HCT116 (cell line): ENCODE measurements at regions not wholly inside any gene's neighbourhood (a gene's known extent, or its start where the extent isn't known, plus 50 kb on each side); places are given as distances from the start of the nearest gene placed in this dataset.
A peak's percentile ranks its signal among the peaks of the same experiment; 100 is the strongest.

Source experiments
- ATAC-seq: fragments of 200-7000 bp; cut with Tn5 transposase; 2 replicates; pipeline ENCODE4 v1.9.1; 2020; ENCODE audit warnings: mild to moderate bottlenecking, moderate library complexity
- BruUV-seq: library from RNA; stranded (reverse); fragments of 400-500 nt; replicated peaks from 2 replicates; lab custom pipeline; 2021; lab: Mats Ljungman, UMichigan
- CTCF ChIA-PET: fragments of 300-600 bp; sonication (Branson Sonifier 250); formaldehyde crosslinking; loops from one replicate; lab custom pipeline; 2021; ENCODE audit warnings: antibody characterized with exemption; lab: Charles Lee
- POLR2A ChIA-PET: fragments of 300-600, 350-600 bp; sonication (Branson Sonifier 250); formaldehyde crosslinking; loops from one replicate; lab custom pipeline; 2021; ENCODE audit warnings: antibody characterized with exemption; lab: Charles Lee
- RAD21 ChIA-PET, 2 experiments: fragments of 300-600 bp; sonication (Branson Sonifier 250); formaldehyde crosslinking; loops; one replicate each; lab custom pipeline; 2023; ENCODE audit warnings: low total read pairs in 2 of 2; ENCODE audit not compliant: uncharacterized antibody in 2 of 2, unreplicated experiment in 2 of 2, low non-redundant PET in 1 of 2; lab: Charles Lee
- DNase-seq: peaks from one replicate; pipeline ENCODE4 v3.0.0-alpha.2; 2010; ENCODE audit warnings: low read depth, low spot score
- H2AFZ ChIP-seq: fragments of 200-600 bp; shearing (Covaris generic), sonication (generic); 2 replicates; pipeline ENCODE4 v1.6.1; 2017; ENCODE audit warnings: low read depth, mixed run types, mixed read lengths, antibody characterized with exemption, low read length; ENCODE audit not compliant: poor library complexity, severe bottlenecking
- H3K27ac ChIP-seq: 2 replicates; pipeline ENCODE4 v1.5.1; 2012; ENCODE audit warnings: low read depth, low read length
- H3K27me3 ChIP-seq: fragments of 200-600 bp; sonication (generic); 2 replicates; pipeline ENCODE4 v1.6.1; 2016; ENCODE audit warnings: mixed run types, low read length, mixed read lengths; ENCODE audit not compliant: insufficient read depth
- H3K36me3 ChIP-seq, 2 experiments: fragments of 200-500 bp in 1 of 2; fragments of 200-600 bp in 1 of 2; sonication (Bioruptor generic) in 1 of 2; sonication (generic) in 1 of 2; 2 replicates each; pipeline versions ENCODE4 v1.5.1 to v1.6.1; 2014 to 2016; ENCODE audit warnings: low read length in 2 of 2, inconsistent platforms in 1 of 2, mixed read lengths in 1 of 2, mixed run types in 1 of 2; ENCODE audit not compliant: insufficient read depth in 2 of 2, control insufficient read depth in 1 of 2
- H3K4me1 ChIP-seq, 2 experiments: fragments of 200-600 bp in 1 of 2; sonication (generic) in 1 of 2; 2 replicates each; pipeline versions ENCODE4 v1.5.1 to v1.6.1; 2012 to 2017; ENCODE audit warnings: low read length in 2 of 2, inconsistent platforms in 1 of 2, mild to moderate bottlenecking in 1 of 2, mixed read lengths in 1 of 2, mixed run types in 1 of 2, moderate library complexity in 1 of 2; ENCODE audit not compliant: insufficient read depth in 2 of 2, control insufficient read depth in 1 of 2
- H3K4me2 ChIP-seq: fragments of 200-600 bp; sonication (generic); 2 replicates; pipeline ENCODE4 v1.6.1; 2017; ENCODE audit warnings: mixed run types, low read length, mixed read lengths
- H3K4me3 ChIP-seq, 2 experiments: fragments of 200-600 bp in 1 of 2; sonication (generic) in 1 of 2; replicated peaks in 1 of 2; 2 replicates each; pipeline ENCODE4 v1.5.1; 2011 to 2016; ENCODE audit warnings: low read length in 2 of 2, control low read depth in 1 of 2, low read depth in 1 of 2, mild to moderate bottlenecking in 1 of 2, mixed read lengths in 1 of 2, mixed run types in 1 of 2
- H3K79me2 ChIP-seq: fragments of 200-600 bp; sonication (generic); 2 replicates; pipeline ENCODE4 v1.6.1; 2017; ENCODE audit warnings: mild to moderate bottlenecking, mixed run types, low read length, moderate library complexity, mixed read lengths; ENCODE audit not compliant: insufficient read depth
- H3K9ac ChIP-seq: fragments of 200-600 bp; sonication (generic); 2 replicates; pipeline ENCODE4 v1.6.1; 2016; ENCODE audit warnings: low read length, mixed read lengths
- H3K9me2 ChIP-seq: fragments of 200-600 bp; sonication (generic), shearing (Covaris generic); 2 replicates; pipeline ENCODE4 v1.6.1; 2017; ENCODE audit warnings: mixed run types, mild to moderate bottlenecking, moderate library complexity; ENCODE audit not compliant: insufficient read depth
- H3K9me3 ChIP-seq, 2 experiments: fragments of 200-500 bp in 1 of 2; fragments of 200-600 bp in 1 of 2; sonication (Bioruptor generic) in 1 of 2; sonication (generic) in 1 of 2; 2 replicates each; pipeline ENCODE4 v1.6.1; 2014 to 2017; ENCODE audit warnings: low read length in 2 of 2, mixed read lengths in 2 of 2, inconsistent platforms in 1 of 2, low read depth in 1 of 2, mild to moderate bottlenecking in 1 of 2, mixed run types in 1 of 2, moderate library complexity in 1 of 2; ENCODE audit not compliant: control insufficient read depth in 1 of 2, insufficient read depth in 1 of 2
- H4K20me1 ChIP-seq: fragments of 200-600 bp; sonication (generic), shearing (Covaris generic); 2 replicates; pipeline ENCODE4 v1.6.1; 2017; ENCODE audit warnings: mixed run types, mild to moderate bottlenecking, moderate library complexity; ENCODE audit not compliant: insufficient read depth
- CBX3 ChIP-seq: IDR thresholded peaks from 2 replicates; pipeline ENCODE4 v1.6.1; 2012; ENCODE audit warnings: low read depth
- ELF1 ChIP-seq: IDR thresholded peaks from 2 replicates; pipeline ENCODE4 v1.6.1; 2012; ENCODE audit warnings: low read depth, borderline replicate concordance
- EZH2 ChIP-seq: fragments of 200-600 bp; sonication (generic); IDR thresholded peaks from 2 replicates; pipeline ENCODE4 v1.6.1; 2017; ENCODE audit warnings: antibody characterized with exemption, mixed run types
- EZH2phosphoT487 ChIP-seq: fragments of 200-600 bp; IDR thresholded peaks from 2 replicates; pipeline ENCODE4 v1.6.1; 2018; ENCODE audit warnings: antibody characterized with exemption, borderline replicate concordance
- FOSL1 ChIP-seq: IDR thresholded peaks from 2 replicates; pipeline ENCODE4 v1.6.1; 2012; ENCODE audit warnings: low read depth
- POLR2A ChIP-seq: IDR thresholded peaks from 2 replicates; pipeline ENCODE4 v1.7.0; 2011; ENCODE audit warnings: borderline replicate concordance; ENCODE audit not compliant: insufficient read depth, insufficient read length; ENCODE audit errors: extremely low read depth
- POLR2AphosphoS5 ChIP-seq: IDR thresholded peaks from 2 replicates; pipeline ENCODE4 v1.6.1; 2011; ENCODE audit warnings: mild to moderate bottlenecking, low read depth, low read length, moderate library complexity
- SIN3A ChIP-seq: IDR thresholded peaks from 2 replicates; pipeline ENCODE4 v1.6.1; 2012; ENCODE audit warnings: low read depth
- SRF ChIP-seq: IDR thresholded peaks from 2 replicates; pipeline ENCODE4 v1.6.1; 2012; ENCODE audit warnings: low read depth
- YY1 ChIP-seq: IDR thresholded peaks from 2 replicates; pipeline ENCODE4 v1.6.1; 2011; ENCODE audit warnings: low read length, low read depth, moderate library complexity, mild to moderate bottlenecking; ENCODE audit not compliant: insufficient replicate concordance; ENCODE audit errors: extremely low read depth
- ZFX ChIP-seq: fragments of 450-650 bp; IDR thresholded peaks from 2 replicates; pipeline ENCODE4 v1.6.1; 2017
- ZNF274 ChIP-seq: fragments of 200-500 bp; sonication (Bioruptor generic); IDR thresholded peaks from 2 replicates; pipeline ENCODE4 v1.6.1; 2014; ENCODE audit warnings: mild to moderate bottlenecking, low read depth, low read length, inconsistent platforms
- intact Hi-C: fragments of 100-400 bp; cut with micrococcal nuclease; formaldehyde crosslinking; loops from 2 replicates; pipeline ENCODE4 v1.10.0; 2022
- TF ChIP-seq, protein P1 (sequence below): IDR thresholded peaks from 2 replicates; pipeline ENCODE4 v1.6.1; 2011; ENCODE audit warnings: mild to moderate bottlenecking, low read length, moderate library complexity; ENCODE audit not compliant: insufficient replicate concordance; ENCODE audit errors: extremely low read depth

DNA sequence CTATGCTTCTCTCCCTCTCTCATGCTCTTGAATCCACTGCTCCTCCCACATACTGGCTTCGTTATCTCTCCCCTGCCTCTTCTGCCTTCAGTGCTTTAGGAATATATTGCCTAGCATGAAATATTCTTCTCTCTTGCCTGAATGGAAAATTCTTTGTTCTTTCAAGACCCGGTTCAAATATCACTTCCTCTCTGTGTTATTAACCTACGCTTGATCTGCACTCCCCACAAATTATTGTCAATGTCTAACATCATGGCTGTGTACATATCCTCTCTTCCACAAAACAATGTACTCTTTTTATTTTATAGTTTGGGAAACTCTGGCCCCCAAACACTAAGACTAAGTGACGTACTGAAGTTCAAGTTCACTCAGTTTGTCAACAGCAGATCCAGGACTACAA is 211.0 kb downstream of the SEC61B start:
- H3K9me3 ChIP-seq, result no peaks in the 10 kb centered on the region
- H3K27ac ChIP-seq, result peak overlapping the region; percentile 41; the same call in 1 of the 2 replicates
- peak; percentile 35 for ATAC-seq
- POLR2A ChIA-PET, result no interaction called here
- CTCF ChIA-PET, result no interaction called here
- RAD21 ChIA-PET, result no interaction called here
- peak overlapping the region; percentile 19 for H2AFZ ChIP-seq
- intact Hi-C loops, result loop anchor here (10.0 kb wide), 1 partner anchor 352 kb away; no protein-coding TSS in a partner anchor
- peaks cover 19 to 24% of the 10 kb centered on the region in 2 experiments for H3K4me1 ChIP-seq
- no peaks in the 10 kb centered on the region for H3K79me2 ChIP-seq
- TF ChIP-seq YY1 (no peak), POLR2A (no peak), EZH2 (no peak), ELF1 (no peak), CBX3 (no peak), EZH2phosphoT487 (no peak), SRF (no peak), FOSL1 (no peak), ZNF274 (no peak), ZFX (no peak), SIN3A (no peak), POLR2AphosphoS5 (no peak)
- TF ChIP-seq, protein P1, sequence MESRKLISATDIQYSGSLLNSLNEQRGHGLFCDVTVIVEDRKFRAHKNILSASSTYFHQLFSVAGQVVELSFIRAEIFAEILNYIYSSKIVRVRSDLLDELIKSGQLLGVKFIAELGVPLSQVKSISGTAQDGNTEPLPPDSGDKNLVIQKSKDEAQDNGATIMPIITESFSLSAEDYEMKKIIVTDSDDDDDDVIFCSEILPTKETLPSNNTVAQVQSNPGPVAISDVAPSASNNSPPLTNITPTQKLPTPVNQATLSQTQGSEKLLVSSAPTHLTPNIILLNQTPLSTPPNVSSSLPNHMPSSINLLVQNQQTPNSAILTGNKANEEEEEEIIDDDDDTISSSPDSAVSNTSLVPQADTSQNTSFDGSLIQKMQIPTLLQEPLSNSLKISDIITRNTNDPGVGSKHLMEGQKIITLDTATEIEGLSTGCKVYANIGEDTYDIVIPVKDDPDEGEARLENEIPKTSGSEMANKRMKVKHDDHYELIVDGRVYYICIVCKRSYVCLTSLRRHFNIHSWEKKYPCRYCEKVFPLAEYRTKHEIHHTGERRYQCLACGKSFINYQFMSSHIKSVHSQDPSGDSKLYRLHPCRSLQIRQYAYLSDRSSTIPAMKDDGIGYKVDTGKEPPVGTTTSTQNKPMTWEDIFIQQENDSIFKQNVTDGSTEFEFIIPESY, result no peak
- 0 out of 2 replicates have a peak overlapping the region, but pooled peaks have one; percentile 3 for H3K9ac ChIP-seq
- no peak overlapping the region for H3K4me3 ChIP-seq
- H3K27me3 ChIP-seq, result no peaks in the 10 kb centered on the region
- H3K9me2 ChIP-seq, result no peaks in the 10 kb centered on the region
- H4K20me1 ChIP-seq, result no peaks in the 10 kb centered on the region
- H3K36me3 ChIP-seq, result no peaks in the 10 kb centered on the region
- no TSS peak for BruUV-seq
- peak overlapping the region; percentile 63 for H3K4me2 ChIP-seq
- DNase-seq, result no peak
